Hematopoietic multipotent progenitor cell (in vitro differentiated cells): ENCODE measurements at regions not wholly inside any gene's neighbourhood (a gene's known extent, or its start where the extent isn't known, plus 50 kb on each side); places are given as distances from the start of the nearest gene placed in this dataset.
"Not testable (repeated sequence)": the region's sequence is repeated elsewhere in the genome, so short reads cannot be mapped to it uniquely, and the experiment has no call there.

Source experiments
- DNase-seq, 3 donors: peaks; one replicate each; pipeline ENCODE4 v3.0.0-alpha.2; 2011 to 2015; ENCODE audit warnings: low read depth in 2 of 3, low spot score in 2 of 3

DNA sequence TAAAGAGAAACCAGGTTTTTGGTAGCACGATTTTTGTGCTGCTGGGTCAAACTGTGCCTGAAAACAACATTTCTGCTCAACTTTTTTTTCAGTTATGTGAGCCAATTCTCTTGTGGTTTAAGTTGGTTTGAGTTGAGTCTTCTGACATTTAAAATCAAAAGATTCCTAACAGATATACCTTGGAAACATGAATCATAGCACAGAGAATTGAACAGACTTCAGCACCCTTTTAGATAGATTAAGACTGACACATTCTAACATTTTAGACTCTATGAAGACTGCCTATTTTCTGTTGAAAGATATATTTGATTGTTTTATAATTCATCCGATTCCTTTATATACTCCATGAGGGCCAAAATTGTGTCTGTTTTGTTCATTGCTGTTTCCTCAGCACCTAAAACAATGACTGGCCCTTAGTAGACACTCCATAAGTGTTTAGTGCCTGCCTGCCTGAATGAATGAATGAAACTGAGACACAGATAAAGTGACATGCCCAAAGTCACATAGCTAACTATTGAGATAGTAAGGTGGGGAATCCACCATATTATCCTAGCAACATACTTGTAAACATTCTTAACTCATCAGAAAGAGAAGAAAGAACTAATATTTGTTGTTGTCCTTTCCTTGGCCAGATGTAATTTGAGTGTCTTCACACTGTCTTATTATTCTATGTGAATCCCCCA is 624.0 kb downstream of the MID1IP1 start:
- no peak for DNase-seq

GRCh38 chrX:39426101-39426500 is 624.8 kb downstream of the MID1IP1 start:
- DNase-seq: no peak

DNA sequence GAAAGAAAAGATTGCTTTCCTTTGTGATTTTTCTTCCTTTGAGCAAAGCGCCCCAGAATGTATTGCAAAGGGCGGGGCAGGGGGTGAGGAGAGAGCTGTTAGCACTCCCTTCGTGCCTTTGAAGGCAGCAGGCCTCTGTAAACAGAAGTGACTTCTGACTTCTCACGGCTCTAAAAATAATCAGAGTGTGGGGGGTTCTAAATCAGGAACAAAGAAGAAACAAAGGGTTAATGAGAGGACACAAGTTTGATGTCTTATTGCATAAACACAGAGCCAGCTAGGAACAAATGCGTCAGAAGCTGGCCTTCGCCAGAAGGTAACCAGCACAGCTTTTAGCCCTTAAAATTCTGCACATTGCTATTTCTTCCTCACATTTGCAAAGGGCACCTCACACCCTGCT is 626.2 kb downstream of the MID1IP1 start:
- no peak for DNase-seq

DNA sequence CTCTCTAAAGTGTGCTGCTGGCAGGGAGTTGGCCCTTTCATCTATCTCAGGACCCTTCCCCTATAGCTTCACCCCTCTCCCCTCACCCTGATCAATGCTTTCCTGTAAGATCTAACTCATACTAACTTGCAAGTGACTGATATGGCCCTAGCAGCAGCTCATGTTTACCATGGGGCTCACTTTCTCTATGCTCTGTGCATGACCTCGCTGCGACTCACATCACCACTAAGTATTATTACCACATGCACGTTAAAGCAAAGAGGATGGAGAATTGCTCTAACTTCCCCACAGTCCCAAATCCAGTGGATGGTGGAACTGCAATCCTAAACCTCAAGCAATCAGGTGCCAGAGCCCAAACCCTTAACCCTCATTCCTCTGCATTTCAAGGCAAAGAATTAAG is 626.6 kb downstream of the MID1IP1 start:
- DNase-seq: no peak

- no peak for DNase-seq
Observed at GRCh38 chrX:39430551-39430950, 629.3 kb downstream of the MID1IP1 start.

DNA sequence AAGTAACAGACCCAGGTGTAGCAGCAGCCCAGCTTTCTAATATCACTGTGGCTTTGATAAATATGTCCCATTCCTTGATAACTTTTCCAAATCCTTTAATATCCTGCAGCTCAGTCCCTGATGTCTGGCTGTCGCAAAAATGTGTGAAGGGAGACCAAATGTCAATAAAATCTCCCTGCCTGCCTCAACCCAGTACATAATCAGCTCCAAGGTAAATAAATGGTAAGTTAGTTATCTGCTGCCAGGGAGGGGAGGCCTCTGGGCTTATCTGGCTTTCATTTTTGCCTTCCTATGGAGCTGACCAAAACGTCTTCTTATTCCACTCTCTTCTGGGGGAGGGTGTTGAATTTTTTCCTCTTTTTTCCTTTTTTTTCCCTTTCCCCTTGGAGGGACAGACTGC is 630.6 kb downstream of the MID1IP1 start:
- DNase-seq: no peak

- DNase-seq: not testable (repeated sequence)
Observed at GRCh38 chrX:39434671-39435070, 633.4 kb downstream of the MID1IP1 start.

- not testable (repeated sequence) for DNase-seq
Observed at GRCh38 chrX:39436538-39436937, 635.3 kb downstream of the MID1IP1 start.

- no peak for DNase-seq
Observed at GRCh38 chrX:39437670-39438441, 636.6 kb downstream of the MID1IP1 start.

- no peak for DNase-seq
Observed at GRCh38 chrX:39438603-39439602, 637.6 kb downstream of the MID1IP1 start.

GRCh38 chrX:39439906-39440798 is 638.9 kb downstream of the MID1IP1 start:
- DNase-seq: peak in 2 of 3 donors; percentile 51 to 73

- no peak for DNase-seq
Observed at GRCh38 chrX:39440799-39441284, 639.6 kb downstream of the MID1IP1 start.

- no peak for DNase-seq
Observed at GRCh38 chrX:39442332-39442731, 641.1 kb downstream of the MID1IP1 start.

DNA sequence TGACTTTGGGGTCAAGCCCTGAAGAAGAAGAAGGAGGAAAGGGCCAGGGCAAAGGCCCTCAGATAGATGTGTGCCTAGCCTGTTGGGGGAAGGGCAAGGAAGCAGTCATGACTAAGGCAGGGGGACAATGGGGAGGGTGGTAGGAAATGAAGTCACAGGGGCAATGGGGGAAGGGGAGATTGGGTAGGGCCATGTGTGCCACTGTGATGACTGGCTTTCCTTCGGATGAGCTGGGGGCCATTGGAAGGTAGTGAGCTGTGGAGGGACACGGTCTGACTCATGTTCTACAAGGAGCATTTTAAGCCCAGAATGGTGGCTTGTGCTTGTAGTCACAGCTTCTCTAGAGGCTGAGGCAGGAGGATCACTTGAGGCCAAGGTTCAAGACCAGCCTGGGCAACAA is 642.0 kb downstream of the MID1IP1 start:
- DNase-seq: peak in 2 of 3 donors; percentile 14 to 15

GRCh38 chrX:39445336-39445735 is 644.1 kb downstream of the MID1IP1 start:
- DNase-seq: peak in 2 of 3 donors; percentile 7 to 48

- DNase-seq: no peak
Observed at GRCh38 chrX:39449352-39449751, 648.1 kb downstream of the MID1IP1 start.

DNA sequence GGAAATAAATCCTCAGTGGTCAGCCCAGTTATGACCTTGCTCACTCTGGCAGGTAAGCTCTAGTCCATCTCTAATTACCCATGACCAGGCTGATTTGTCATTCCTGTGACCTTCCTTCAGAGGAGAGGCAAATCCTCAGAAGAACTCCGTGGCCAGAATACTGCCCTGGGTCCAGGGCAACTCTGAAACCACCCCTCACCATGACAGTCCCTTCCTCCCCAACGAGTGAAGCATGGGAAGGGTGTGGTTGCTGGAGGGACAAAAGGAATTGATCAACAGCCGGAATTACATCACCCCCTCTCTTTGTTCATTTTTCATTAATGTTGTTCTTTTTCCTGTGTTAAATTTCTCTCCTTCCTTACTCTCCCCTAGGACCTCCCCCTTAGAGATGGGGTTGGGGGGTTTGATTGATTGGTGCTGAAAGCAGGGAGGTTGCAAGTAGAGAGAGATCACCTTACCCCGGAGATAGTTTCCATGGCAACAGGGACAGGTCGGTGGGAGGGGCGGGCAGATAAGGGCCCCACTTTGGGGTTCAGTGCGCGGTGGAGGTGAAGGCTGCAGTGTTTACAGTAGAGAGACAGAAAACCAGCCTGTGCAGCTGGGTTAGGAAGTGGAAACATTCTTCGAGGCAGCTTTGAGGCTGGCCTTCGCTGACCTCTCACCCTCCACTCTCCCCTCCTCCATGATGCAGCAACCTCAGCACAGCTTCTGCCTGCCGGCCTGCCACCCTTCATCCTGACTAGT is 647.4 kb downstream of the BCOR start:
- DNase-seq: no peak

- DNase-seq: no peak
Observed at GRCh38 chrX:39451046-39451445, 646.7 kb downstream of the BCOR start.

GRCh38 chrX:39452401-39452800 is 645.4 kb downstream of the BCOR start:
- no peak for DNase-seq
